ENCODE measurements at regions not wholly inside any gene's neighbourhood (a gene's known extent, or its start where the extent isn't known, plus 50 kb on each side); places are given as distances from the start of the nearest gene placed in this dataset.

GRCh38 chr6:26205625-26206574, 118.7 kb downstream of the HFE start:
- TF ChIP-seq, protein P1, sequence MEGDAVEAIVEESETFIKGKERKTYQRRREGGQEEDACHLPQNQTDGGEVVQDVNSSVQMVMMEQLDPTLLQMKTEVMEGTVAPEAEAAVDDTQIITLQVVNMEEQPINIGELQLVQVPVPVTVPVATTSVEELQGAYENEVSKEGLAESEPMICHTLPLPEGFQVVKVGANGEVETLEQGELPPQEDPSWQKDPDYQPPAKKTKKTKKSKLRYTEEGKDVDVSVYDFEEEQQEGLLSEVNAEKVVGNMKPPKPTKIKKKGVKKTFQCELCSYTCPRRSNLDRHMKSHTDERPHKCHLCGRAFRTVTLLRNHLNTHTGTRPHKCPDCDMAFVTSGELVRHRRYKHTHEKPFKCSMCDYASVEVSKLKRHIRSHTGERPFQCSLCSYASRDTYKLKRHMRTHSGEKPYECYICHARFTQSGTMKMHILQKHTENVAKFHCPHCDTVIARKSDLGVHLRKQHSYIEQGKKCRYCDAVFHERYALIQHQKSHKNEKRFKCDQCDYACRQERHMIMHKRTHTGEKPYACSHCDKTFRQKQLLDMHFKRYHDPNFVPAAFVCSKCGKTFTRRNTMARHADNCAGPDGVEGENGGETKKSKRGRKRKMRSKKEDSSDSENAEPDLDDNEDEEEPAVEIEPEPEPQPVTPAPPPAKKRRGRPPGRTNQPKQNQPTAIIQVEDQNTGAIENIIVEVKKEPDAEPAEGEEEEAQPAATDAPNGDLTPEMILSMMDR (IDR thresholded peaks at IDR 0.05; ENCODE audit: low read depth, low read length, missing input control), result no peak
- TF ChIP-seq FOXA2 (IDR thresholded peaks at IDR 0.05), result no peak
- TF ChIP-seq, protein P2, sequence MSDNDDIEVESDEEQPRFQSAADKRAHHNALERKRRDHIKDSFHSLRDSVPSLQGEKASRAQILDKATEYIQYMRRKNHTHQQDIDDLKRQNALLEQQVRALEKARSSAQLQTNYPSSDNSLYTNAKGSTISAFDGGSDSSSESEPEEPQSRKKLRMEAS (IDR thresholded peaks at IDR 0.05), result no peak
- TF ChIP-seq RAD21 (IDR thresholded peaks at IDR 0.05), result no peak

Measured in liver (tissue), 3 donors.